Gastroesophageal sphincter (tissue), 4 donors: ENCODE measurements at regions not wholly inside any gene's neighbourhood (a gene's known extent, or its start where the extent isn't known, plus 50 kb on each side); places are given as distances from the start of the nearest gene placed in this dataset.

Experiments used
- ATAC-seq: fragments of 150-250 bp; one replicate; pipeline ENCODE4 v1.9.1; 2016; ENCODE audit warnings: mild to moderate bottlenecking, moderate library complexity
- H3K27ac ChIP-seq, 4 donors: fragments of 200-600 bp; sonication (generic) in 3 of 4; 1 replicate in 3 of 4; 2 replicates in 1 of 4; pipeline ENCODE4 v1.5.1; 2016 to 2019
- H3K27me3 ChIP-seq: fragments of 200-600 bp; sonication (generic); one replicate; pipeline ENCODE4 v1.5.1; 2019
- H3K36me3 ChIP-seq, 2 donors: fragments of 200-600 bp; sonication (generic); one replicate each; pipeline ENCODE4 v1.5.1; 2019; ENCODE audit warnings: control low read depth in 1 of 2
- H3K4me1 ChIP-seq, 3 donors: fragments of 200-600 bp; sonication (generic); 1 replicate in 2 of 3; 2 replicates in 1 of 3; pipeline ENCODE4 v1.5.1; 2016 to 2019; ENCODE audit warnings: control low read depth in 2 of 3
- H3K4me3 ChIP-seq, 2 donors: fragments of 200-600 bp; sonication (generic); one replicate each; pipeline ENCODE4 v1.5.1; 2019; ENCODE audit warnings: mild to moderate bottlenecking in 1 of 2, moderate library complexity in 1 of 2
- H3K9me3 ChIP-seq, 3 donors: fragments of 200-600 bp; sonication (generic); one replicate each; pipeline ENCODE4 v1.5.1; 2017 to 2019; ENCODE audit warnings: control low read depth in 2 of 3
- CTCF ChIP-seq, 4 experiments: fragments of 200-600 bp in 2 of 4; fragments of 450-650 bp in 2 of 4; sonication (generic) in 1 of 4; IDR thresholded peaks; one replicate each; pipeline ENCODE4 v1.5.1; 2017 to 2019; ENCODE audit warnings: antibody characterized with exemption in 4 of 4, mild to moderate bottlenecking in 2 of 4, moderate library complexity in 2 of 4
- EP300 ChIP-seq: sonication (generic); formaldehyde crosslinking; IDR thresholded peaks from one replicate; pipeline ENCODE4 v1.6.1; 2017; ENCODE audit warnings: antibody characterized with exemption, mild to moderate bottlenecking
- POLR2A ChIP-seq, 2 donors: fragments of 450-650 bp; IDR thresholded peaks; one replicate each; pipeline ENCODE4 v1.6.1; 2017; ENCODE audit warnings: antibody characterized with exemption in 2 of 2, mild to moderate bottlenecking in 2 of 2, moderate library complexity in 1 of 2
- POLR2AphosphoS5 ChIP-seq: sonication (generic); formaldehyde crosslinking; IDR thresholded peaks from one replicate; pipeline ENCODE4 v1.6.1; 2017; ENCODE audit warnings: antibody characterized with exemption
- WGBS, 2 donors: methylation state at CpG; one replicate each; pipeline ENCODE4 v1.1.5; 2018; ENCODE audit warnings: low coverage in 1 of 2; 5-methylcytosine and 5-hydroxymethylcytosine counted together

- Histone ChIP-seq H3K27me3 (no peaks in the 10 kb centered on the region), H3K9me3 (no peaks in the 10 kb centered on the region), H3K36me3 (no peaks in the 10 kb centered on the region), H3K4me3 (no peak overlapping the region), H3K27ac (no peak overlapping the region), H3K4me1 (no peaks in the 10 kb centered on the region)
- no peak for ATAC-seq
- no peak for TF ChIP-seq POLR2AphosphoS5
- TF ChIP-seq POLR2A (IDR thresholded peaks at IDR 0.05) = no peak
- no peak for TF ChIP-seq EP300
- no peak for TF ChIP-seq CTCF (IDR thresholded peaks at IDR 0.05)
- WGBS, 2 donors = 95 to 98% methylated on average over 2 of the region's 2 CpGs
Observed at GRCh38 chr18:22099925-22100324, 69.5 kb upstream of the GATA6 start.

- H3K27ac ChIP-seq = no peak overlapping the region
- no peak for ATAC-seq
- H3K4me1 ChIP-seq = no peaks in the 10 kb centered on the region
- TF ChIP-seq EP300 (no peak), POLR2A (IDR thresholded peaks at IDR 0.05) (no peak), POLR2AphosphoS5 (no peak), CTCF (IDR thresholded peaks at IDR 0.05) (no peak)
- H3K9me3 ChIP-seq = no peaks in the 10 kb centered on the region
- no peaks in the 10 kb centered on the region for H3K27me3 ChIP-seq
- WGBS, 2 donors = 91 to 96% methylated on average over 4 of the region's 4 CpGs
- H3K36me3 ChIP-seq = no peaks in the 10 kb centered on the region
- H3K4me3 ChIP-seq = no peak overlapping the region
Observed at GRCh38 chr18:22101731-22102130, 67.7 kb upstream of the GATA6 start.

GRCh38 chr18:22102953-22103646, 66.3 kb upstream of the GATA6 start:
- WGBS, 2 donors = 44 to 45% methylated on average over 4 to 7 of the region's 7 CpGs
- ATAC-seq = no peak

GRCh38 chr18:22103647-22104031, 65.8 kb upstream of the GATA6 start:
- Histone ChIP-seq H3K4me1 (no peaks in the 10 kb centered on the region), H3K4me3 (no peak overlapping the region), H3K27me3 (no peaks in the 10 kb centered on the region), H3K36me3 (no peaks in the 10 kb centered on the region), H3K9me3 (no peaks in the 10 kb centered on the region), H3K27ac (no peak overlapping the region)
- no peak for TF ChIP-seq EP300
- TF ChIP-seq CTCF (IDR thresholded peaks at IDR 0.05) = no peak
- TF ChIP-seq POLR2AphosphoS5 = no peak
- no peak for TF ChIP-seq POLR2A (IDR thresholded peaks at IDR 0.05)
- ATAC-seq = no peak
- WGBS, 2 donors = 66 to 73% methylated on average over 3 to 5 of the region's 6 CpGs

More at GRCh38 chr18:22102953-22103646, 66.3 kb upstream of the GATA6 start:
- no peak overlapping the region for H3K27ac ChIP-seq
- no peaks in the 10 kb centered on the region for H3K9me3 ChIP-seq
- no peaks in the 10 kb centered on the region for H3K36me3 ChIP-seq
- H3K4me1 ChIP-seq = no peaks in the 10 kb centered on the region
- no peak overlapping the region for H3K4me3 ChIP-seq
- H3K27me3 ChIP-seq = no peaks in the 10 kb centered on the region
- TF ChIP-seq POLR2AphosphoS5 (peak; percentile 14), POLR2A (IDR thresholded peaks at IDR 0.05) (no peak), CTCF (IDR thresholded peaks at IDR 0.05) (no peak)

- Histone ChIP-seq H3K9me3 (no peaks in the 10 kb centered on the region), H3K27ac (no peak overlapping the region), H3K36me3 (no peaks in the 10 kb centered on the region), H3K27me3 (peaks cover 6% of the 10 kb centered on the region), H3K4me1 (no peaks in the 10 kb centered on the region), H3K4me3 (no peak overlapping the region)
- ATAC-seq = no peak
- WGBS, 2 donors = 84 to 95% methylated on average over 2 to 4 of the region's 4 CpGs
- TF ChIP-seq CTCF (IDR thresholded peaks at IDR 0.05) = no peak
- TF ChIP-seq POLR2A (IDR thresholded peaks at IDR 0.05) = no peak
- TF ChIP-seq EP300 = no peak
- no peak for TF ChIP-seq POLR2AphosphoS5
Observed at GRCh38 chr18:22106536-22107292, 62.7 kb upstream of the GATA6 start.
